ENCODE measurements at regions not wholly inside any gene's neighbourhood (a gene's known extent, or its start where the extent isn't known, plus 50 kb on each side); places are given as distances from the start of the nearest gene placed in this dataset.

DNA sequence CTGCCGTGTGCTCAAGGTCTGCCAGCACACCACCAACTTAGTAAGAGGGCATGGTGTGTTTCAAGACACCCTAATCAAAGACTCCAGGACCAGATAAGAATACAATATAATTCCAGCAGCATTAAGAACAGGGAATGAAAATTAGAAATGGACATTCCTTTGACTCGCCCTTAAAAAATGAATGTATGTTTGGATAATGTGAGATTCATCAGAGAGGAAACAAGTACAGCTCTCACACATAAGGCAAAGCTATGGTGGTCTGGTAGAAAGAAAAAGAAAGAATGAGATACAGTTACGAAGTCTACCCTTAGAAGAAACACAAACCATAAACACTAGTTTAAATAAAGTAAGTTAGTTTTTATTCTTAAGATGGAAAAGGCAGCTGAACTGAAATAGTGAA, 174.8 kb upstream of the ANK3 start:
- H3K27ac ChIP-seq (ENCODE audit: low read depth) = no peak overlapping the region
- no peak overlapping the region for H3K27ac Mint-ChIP-seq

More for the DNA sequence above, 174.8 kb upstream of the ANK3 start:
- H3F3A ChIP-seq (replicated peaks; ENCODE audit: low read depth) = no peaks in the 10 kb centered on the region
- no peak for ATAC-seq
- DNase-seq (ENCODE audit: low spot score) = no peak
- H3K4me1 ChIP-seq (ENCODE audit: insufficient read depth) = no peaks in the 10 kb centered on the region
- H3K9me3 Mint-ChIP-seq = peaks cover 30% of the 10 kb centered on the region
- H4K20me1 ChIP-seq (replicated peaks; ENCODE audit: insufficient read depth) = no peaks in the 10 kb centered on the region
- peaks cover 4% of the 10 kb centered on the region for H3K27me3 Mint-ChIP-seq (ENCODE audit: insufficient read depth, low read depth, poor library complexity)
- H2AFZ ChIP-seq = no peak overlapping the region
- H3K79me2 ChIP-seq (replicated peaks; ENCODE audit: insufficient read depth) = no peaks in the 10 kb centered on the region
- H3K4me1 Mint-ChIP-seq = no peaks in the 10 kb centered on the region
- no peak overlapping the region for H3K4me2 ChIP-seq
- H3K9me2 ChIP-seq (ENCODE audit: insufficient read depth) = no peaks in the 10 kb centered on the region
- H3K4me3 ChIP-seq = no peak overlapping the region
- H3K4me3 Mint-ChIP-seq = no peak overlapping the region
- H3K36me3 Mint-ChIP-seq (ENCODE audit: low read depth) = peaks cover 29% of the 10 kb centered on the region
- no peak for TF ChIP-seq ZNF331 (CRISPR knock-in tag; IDR thresholded peaks at IDR 0.05; ENCODE audit: low read depth)
- TF ChIP-seq NANOG (IDR thresholded peaks at IDR 0.05; ENCODE audit: borderline replicate concordance) = no peak
- TF ChIP-seq EZH2 (IDR thresholded peaks at IDR 0.05; ENCODE audit: low read depth, unreplicated experiment) = no peak
- TF ChIP-seq, protein P1, sequence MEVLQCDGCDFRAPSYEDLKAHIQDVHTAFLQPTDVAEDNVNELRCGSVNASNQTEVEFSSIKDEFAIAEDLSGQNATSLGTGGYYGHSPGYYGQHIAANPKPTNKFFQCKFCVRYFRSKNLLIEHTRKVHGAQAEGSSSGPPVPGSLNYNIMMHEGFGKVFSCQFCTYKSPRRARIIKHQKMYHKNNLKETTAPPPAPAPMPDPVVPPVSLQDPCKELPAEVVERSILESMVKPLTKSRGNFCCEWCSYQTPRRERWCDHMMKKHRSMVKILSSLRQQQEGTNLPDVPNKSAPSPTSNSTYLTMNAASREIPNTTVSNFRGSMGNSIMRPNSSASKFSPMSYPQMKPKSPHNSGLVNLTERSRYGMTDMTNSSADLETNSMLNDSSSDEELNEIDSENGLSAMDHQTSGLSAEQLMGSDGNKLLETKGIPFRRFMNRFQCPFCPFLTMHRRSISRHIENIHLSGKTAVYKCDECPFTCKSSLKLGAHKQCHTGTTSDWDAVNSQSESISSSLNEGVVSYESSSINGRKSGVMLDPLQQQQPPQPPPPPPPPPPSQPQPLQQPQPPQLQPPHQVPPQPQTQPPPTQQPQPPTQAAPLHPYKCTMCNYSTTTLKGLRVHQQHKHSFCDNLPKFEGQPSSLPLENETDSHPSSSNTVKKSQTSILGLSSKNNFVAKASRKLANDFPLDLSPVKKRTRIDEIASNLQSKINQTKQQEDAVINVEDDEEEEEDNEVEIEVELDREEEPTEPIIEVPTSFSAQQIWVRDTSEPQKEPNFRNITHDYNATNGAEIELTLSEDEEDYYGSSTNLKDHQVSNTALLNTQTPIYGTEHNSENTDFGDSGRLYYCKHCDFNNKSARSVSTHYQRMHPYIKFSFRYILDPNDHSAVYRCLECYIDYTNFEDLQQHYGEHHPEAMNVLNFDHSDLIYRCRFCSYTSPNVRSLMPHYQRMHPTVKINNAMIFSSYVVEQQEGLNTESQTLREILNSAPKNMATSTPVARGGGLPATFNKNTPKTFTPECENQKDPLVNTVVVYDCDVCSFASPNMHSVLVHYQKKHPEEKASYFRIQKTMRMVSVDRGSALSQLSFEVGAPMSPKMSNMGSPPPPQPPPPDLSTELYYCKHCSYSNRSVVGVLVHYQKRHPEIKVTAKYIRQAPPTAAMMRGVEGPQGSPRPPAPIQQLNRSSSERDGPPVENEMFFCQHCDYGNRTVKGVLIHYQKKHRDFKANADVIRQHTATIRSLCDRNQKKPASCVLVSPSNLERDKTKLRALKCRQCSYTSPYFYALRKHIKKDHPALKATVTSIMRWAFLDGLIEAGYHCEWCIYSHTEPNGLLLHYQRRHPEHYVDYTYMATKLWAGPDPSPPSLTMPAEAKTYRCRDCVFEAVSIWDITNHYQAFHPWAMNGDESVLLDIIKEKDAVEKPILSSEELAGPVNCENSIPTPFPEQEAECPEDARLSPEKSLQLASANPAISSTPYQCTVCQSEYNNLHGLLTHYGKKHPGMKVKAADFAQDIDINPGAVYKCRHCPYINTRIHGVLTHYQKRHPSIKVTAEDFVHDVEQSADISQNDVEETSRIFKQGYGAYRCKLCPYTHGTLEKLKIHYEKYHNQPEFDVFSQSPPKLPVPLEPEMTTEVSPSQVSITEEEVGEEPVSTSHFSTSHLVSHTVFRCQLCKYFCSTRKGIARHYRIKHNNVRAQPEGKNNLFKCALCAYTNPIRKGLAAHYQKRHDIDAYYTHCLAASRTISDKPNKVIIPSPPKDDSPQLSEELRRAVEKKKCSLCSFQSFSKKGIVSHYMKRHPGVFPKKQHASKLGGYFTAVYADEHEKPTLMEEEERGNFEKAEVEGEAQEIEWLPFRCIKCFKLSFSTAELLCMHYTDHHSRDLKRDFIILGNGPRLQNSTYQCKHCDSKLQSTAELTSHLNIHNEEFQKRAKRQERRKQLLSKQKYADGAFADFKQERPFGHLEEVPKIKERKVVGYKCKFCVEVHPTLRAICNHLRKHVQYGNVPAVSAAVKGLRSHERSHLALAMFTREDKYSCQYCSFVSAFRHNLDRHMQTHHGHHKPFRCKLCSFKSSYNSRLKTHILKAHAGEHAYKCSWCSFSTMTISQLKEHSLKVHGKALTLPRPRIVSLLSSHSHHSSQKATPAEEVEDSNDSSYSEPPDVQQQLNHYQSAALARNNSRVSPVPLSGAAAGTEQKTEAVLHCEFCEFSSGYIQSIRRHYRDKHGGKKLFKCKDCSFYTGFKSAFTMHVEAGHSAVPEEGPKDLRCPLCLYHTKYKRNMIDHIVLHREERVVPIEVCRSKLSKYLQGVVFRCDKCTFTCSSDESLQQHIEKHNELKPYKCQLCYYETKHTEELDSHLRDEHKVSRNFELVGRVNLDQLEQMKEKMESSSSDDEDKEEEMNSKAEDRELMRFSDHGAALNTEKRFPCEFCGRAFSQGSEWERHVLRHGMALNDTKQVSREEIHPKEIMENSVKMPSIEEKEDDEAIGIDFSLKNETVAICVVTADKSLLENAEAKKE (CRISPR knock-in tag; IDR thresholded peaks at IDR 0.05) = no peak
- no peak for TF ChIP-seq CREB1 (CRISPR knock-in tag; IDR thresholded peaks at IDR 0.05; ENCODE audit: low read depth)
- TF ChIP-seq, protein P2, sequence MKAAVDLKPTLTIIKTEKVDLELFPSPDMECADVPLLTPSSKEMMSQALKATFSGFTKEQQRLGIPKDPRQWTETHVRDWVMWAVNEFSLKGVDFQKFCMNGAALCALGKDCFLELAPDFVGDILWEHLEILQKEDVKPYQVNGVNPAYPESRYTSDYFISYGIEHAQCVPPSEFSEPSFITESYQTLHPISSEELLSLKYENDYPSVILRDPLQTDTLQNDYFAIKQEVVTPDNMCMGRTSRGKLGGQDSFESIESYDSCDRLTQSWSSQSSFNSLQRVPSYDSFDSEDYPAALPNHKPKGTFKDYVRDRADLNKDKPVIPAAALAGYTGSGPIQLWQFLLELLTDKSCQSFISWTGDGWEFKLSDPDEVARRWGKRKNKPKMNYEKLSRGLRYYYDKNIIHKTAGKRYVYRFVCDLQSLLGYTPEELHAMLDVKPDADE (IDR thresholded peaks at IDR 0.05) = no peak
- TF ChIP-seq EZH2phosphoT487 (IDR thresholded peaks at IDR 0.05; ENCODE audit: unreplicated experiment) = no peak
- TF ChIP-seq, protein P3, sequence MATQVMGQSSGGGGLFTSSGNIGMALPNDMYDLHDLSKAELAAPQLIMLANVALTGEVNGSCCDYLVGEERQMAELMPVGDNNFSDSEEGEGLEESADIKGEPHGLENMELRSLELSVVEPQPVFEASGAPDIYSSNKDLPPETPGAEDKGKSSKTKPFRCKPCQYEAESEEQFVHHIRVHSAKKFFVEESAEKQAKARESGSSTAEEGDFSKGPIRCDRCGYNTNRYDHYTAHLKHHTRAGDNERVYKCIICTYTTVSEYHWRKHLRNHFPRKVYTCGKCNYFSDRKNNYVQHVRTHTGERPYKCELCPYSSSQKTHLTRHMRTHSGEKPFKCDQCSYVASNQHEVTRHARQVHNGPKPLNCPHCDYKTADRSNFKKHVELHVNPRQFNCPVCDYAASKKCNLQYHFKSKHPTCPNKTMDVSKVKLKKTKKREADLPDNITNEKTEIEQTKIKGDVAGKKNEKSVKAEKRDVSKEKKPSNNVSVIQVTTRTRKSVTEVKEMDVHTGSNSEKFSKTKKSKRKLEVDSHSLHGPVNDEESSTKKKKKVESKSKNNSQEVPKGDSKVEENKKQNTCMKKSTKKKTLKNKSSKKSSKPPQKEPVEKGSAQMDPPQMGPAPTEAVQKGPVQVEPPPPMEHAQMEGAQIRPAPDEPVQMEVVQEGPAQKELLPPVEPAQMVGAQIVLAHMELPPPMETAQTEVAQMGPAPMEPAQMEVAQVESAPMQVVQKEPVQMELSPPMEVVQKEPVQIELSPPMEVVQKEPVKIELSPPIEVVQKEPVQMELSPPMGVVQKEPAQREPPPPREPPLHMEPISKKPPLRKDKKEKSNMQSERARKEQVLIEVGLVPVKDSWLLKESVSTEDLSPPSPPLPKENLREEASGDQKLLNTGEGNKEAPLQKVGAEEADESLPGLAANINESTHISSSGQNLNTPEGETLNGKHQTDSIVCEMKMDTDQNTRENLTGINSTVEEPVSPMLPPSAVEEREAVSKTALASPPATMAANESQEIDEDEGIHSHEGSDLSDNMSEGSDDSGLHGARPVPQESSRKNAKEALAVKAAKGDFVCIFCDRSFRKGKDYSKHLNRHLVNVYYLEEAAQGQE (IDR thresholded peaks at IDR 0.05; ENCODE audit: unreplicated experiment) = no peak
- no peak for TF ChIP-seq POLR2AphosphoS5 (IDR thresholded peaks at IDR 0.05; ENCODE audit: low read depth)
- no peak for TF ChIP-seq JUNB (IDR thresholded peaks at IDR 0.05; ENCODE audit: unreplicated experiment)
- no peak for TF ChIP-seq ZNF114 (CRISPR knock-in tag; IDR thresholded peaks at IDR 0.05)
- TF ChIP-seq, protein P4, sequence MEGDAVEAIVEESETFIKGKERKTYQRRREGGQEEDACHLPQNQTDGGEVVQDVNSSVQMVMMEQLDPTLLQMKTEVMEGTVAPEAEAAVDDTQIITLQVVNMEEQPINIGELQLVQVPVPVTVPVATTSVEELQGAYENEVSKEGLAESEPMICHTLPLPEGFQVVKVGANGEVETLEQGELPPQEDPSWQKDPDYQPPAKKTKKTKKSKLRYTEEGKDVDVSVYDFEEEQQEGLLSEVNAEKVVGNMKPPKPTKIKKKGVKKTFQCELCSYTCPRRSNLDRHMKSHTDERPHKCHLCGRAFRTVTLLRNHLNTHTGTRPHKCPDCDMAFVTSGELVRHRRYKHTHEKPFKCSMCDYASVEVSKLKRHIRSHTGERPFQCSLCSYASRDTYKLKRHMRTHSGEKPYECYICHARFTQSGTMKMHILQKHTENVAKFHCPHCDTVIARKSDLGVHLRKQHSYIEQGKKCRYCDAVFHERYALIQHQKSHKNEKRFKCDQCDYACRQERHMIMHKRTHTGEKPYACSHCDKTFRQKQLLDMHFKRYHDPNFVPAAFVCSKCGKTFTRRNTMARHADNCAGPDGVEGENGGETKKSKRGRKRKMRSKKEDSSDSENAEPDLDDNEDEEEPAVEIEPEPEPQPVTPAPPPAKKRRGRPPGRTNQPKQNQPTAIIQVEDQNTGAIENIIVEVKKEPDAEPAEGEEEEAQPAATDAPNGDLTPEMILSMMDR (conservative IDR thresholded peaks at IDR 0.05; ENCODE audit: low read depth in 2 of 2) = no peak
- peaks cover 3% of the 10 kb centered on the region; the same call in 1 of the 2 replicates for H3K36me3 ChIP-seq (ENCODE audit: insufficient read depth)
- no peaks in the 10 kb centered on the region for H3K27me3 ChIP-seq (ENCODE audit: insufficient read depth)

Data from GM23338 (cell line).